ENCODE measurements at regions not wholly inside any gene's neighbourhood (a gene's known extent, or its start where the extent isn't known, plus 50 kb on each side); places are given as distances from the start of the nearest gene placed in this dataset.

DNA sequence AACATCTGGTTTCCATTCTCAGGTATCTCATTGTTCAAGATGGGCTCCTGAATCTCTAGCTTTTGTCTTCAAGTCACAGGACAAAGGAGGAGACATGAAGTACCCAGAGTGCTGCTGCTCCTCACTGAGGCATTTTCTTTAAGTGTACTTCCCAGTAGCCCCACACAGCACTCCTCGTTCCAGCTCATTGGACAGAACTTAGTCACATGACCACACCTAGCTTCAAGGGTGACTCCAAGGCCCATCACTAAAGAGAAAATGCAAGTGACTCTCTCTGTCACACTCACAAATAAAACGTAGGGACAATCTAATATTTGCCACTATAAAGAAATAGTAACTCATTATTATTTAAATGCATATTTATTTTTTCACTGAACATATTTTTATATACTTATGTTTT lies 58.3 kb upstream of the NEUROD6 start:
- peak; percentile 53 for DNase-seq (ENCODE audit: low spot score)

GRCh38 chr7:31407178-31407676 lies 66.7 kb upstream of the NEUROD6 start:
- no peak for DNase-seq (ENCODE audit: low spot score)

GRCh38 chr7:31408140-31408729 lies 67.7 kb upstream of the NEUROD6 start:
- peak; percentile 93 for DNase-seq (ENCODE audit: low spot score)

DNA sequence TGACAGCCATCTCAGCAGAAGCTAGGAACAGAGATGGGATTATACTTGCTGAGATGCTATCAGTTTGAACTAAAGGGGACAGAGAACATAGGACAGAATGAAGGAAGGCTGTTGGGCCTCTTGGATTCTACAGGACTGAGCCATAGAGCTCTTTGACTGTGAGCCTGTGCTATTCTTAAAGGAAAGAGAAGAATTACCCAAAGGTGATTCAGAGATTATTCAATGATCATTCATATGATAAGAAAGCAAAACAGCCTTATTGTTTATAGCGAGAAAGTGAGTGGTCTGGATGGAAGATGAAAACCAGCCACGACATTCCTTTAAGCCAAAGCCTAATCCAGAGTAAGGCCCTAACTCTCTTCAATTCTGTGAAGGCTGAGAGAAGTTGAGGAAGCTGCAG lies 69.7 kb upstream of the NEUROD6 start:
- no peak for DNase-seq (ENCODE audit: low spot score)

GRCh38 chr7:31411416-31411815 lies 70.9 kb upstream of the NEUROD6 start:
- no peak for DNase-seq (ENCODE audit: low spot score)

GRCh38 chr7:31413766-31414165 lies 73.2 kb upstream of the NEUROD6 start:
- DNase-seq (ENCODE audit: low spot score): no peak

DNA sequence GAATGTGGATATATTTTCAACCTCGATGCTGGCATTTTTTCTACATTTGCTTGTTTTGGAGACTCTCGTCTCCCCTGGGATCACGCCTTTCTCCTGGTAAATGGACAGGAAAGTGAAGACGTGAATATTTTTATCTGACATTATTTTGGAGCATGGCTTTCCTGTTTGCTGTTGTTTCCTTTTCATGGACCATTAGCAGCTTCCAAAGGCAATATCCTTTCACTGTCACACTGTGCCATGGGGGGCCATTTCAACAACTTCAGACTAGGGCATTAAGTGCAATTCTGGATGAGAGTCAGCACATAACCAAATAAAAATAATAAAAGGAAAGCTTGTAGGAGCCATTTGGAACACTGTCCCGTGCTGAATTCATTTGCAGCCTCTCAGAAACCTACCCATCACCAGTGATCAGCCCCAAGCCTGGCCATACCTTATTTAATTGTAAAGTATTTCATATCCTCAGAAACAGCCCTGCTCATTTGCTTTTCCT lies 75.9 kb upstream of the NEUROD6 start:
- no peak for DNase-seq (ENCODE audit: low spot score)

GRCh38 chr7:31418928-31419327 lies 78.4 kb upstream of the NEUROD6 start:
- DNase-seq (ENCODE audit: low spot score): no peak

DNA sequence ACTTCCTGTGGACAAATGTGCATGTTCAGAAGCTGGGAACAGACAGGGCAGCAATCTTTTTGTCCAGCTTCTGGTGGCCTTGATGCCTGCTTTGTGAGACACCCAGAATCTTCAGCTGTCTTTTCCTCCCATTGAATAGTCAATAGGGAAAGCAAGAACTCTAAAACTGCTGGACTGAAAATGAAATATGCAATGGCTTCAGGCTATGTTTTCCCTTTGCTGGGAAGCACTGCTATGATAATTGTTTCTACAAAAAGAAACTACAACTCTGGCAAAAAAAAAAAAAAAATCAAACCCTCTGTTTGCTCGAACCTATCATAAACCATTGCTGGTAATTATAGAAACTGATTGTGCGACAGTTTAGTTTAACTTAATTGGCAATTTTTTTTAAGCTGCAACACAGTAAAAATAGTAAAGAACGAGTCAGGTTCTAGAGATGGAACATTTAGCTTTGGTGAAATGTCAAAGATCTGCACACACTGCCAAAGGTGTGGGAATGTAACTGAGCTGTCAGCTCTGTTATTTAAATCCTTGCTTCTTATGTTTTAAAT lies 79.1 kb upstream of the NEUROD6 start:
- no peak for DNase-seq (ENCODE audit: low spot score)

GRCh38 chr7:31420948-31421347 lies 80.4 kb upstream of the NEUROD6 start:
- no peak for DNase-seq (ENCODE audit: low spot score)

- DNase-seq (ENCODE audit: low spot score): no peak
Observed at GRCh38 chr7:31421607-31422006, 81.1 kb upstream of the NEUROD6 start.

- no peak for DNase-seq (ENCODE audit: low spot score)
Observed at GRCh38 chr7:31423994-31424393, 83.5 kb upstream of the NEUROD6 start.

DNA sequence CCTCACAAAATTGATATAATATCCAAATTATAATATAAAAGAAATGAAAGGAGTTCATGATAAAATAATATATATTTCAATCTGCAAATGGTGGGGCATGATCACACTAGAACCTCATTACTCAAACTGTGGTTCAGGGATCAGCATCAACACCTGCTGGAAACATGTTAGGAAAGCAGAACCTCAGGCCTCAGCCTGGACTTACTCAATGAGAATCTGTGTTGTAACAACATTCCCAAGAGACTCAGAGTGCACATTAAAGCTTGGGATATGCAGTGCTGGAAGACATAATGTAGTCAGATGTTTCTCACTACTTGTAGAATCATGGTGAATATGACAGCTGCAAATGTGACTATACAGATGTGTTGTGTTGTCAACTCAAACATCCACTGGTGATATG lies 81.7 kb upstream of the ITPRID1 start:
- DNase-seq (ENCODE audit: low spot score): no peak

DNA sequence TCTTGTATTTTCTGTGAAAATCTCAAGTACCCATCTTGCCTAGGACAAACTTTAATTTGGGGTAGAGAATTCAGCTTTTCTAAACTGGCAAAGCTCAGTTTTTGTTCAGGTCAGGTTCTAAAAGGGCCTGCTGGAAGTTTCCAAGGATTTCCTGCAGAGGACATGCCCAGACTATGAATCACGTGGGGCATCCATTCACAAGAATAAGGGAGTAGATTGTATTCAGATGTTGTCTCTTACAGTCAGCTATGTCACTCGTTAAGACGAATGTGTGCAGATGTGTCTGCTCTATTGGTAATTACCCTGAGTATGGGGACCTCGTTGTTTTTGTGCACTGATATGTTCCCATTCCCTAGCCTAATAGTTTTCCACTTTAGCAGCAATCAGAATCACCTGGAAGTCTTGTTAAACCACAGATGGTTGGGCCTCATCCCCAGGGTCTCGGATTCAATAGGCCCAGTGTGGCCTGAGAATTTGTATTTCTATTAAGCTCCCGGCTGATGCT lies 81.0 kb upstream of the ITPRID1 start:
- DNase-seq (ENCODE audit: low spot score): no peak

GRCh38 chr7:31437250-31437865 lies 76.5 kb upstream of the ITPRID1 start:
- no peak for DNase-seq (ENCODE audit: low spot score)

GRCh38 chr7:31439165-31439564 lies 74.7 kb upstream of the ITPRID1 start:
- DNase-seq (ENCODE audit: low spot score): no peak

GRCh38 chr7:31440511-31440910 lies 73.4 kb upstream of the ITPRID1 start:
- no peak for DNase-seq (ENCODE audit: low spot score)

- no peak for DNase-seq (ENCODE audit: low spot score)
Observed at GRCh38 chr7:31442626-31443025, 71.3 kb upstream of the ITPRID1 start.

GRCh38 chr7:31443457-31443856 lies 70.4 kb upstream of the ITPRID1 start:
- peak; percentile 71 for DNase-seq (ENCODE audit: low spot score)

GRCh38 chr7:31444196-31444595 lies 69.7 kb upstream of the ITPRID1 start:
- no peak for DNase-seq (ENCODE audit: low spot score)

DNA sequence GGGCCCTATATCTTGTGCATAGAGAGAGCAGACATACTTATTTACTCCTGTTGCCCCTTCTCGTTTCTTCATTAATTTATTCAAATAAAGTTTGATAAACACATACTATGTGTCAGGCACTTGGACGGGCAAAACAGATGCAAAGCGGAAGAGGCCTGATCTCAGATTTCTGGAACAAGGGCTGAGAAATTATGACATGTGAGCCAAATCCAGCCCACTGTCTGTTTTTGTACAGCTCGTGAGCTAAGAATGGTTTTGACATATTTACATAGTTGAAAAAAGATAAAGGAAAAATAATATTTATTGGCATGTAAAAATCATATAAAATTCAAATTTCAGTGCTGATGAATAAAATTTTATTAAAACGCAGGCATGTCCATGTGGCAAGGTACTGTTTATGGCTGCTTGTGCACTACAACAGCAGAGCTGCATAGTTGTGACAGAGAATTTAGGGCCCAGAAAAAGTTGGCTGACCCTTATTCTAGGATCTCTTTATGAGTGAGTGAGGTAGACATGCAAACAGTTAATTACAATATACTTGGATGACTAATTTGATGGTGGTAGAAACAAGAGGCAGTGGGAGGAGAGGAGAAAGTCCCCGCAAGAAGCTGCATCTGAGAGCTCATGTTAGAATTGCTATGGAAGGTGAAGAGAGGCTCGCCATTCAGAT lies 68.1 kb upstream of the ITPRID1 start:
- DNase-seq (ENCODE audit: low spot score): no peak

- DNase-seq (ENCODE audit: low spot score): no peak
Observed at GRCh38 chr7:31448649-31449048, 65.2 kb upstream of the ITPRID1 start.

- DNase-seq (ENCODE audit: low spot score): no peak
Observed at GRCh38 chr7:31455844-31456243, 58.0 kb upstream of the ITPRID1 start.
